HUES64 (cell line): ENCODE measurements at regions not wholly inside any gene's neighbourhood (a gene's known extent, or its start where the extent isn't known, plus 50 kb on each side); places are given as distances from the start of the nearest gene placed in this dataset.
A peak's percentile ranks its signal among the peaks of the same experiment; 100 is the strongest.
"Not testable (repeated sequence)": the region's sequence is repeated elsewhere in the genome, so short reads cannot be mapped to it uniquely, and the experiment has no call there.

Source experiments
- H3K27ac ChIP-seq: 2 replicates; pipeline ENCODE4 v1.7.0; 2013; ENCODE audit warnings: low read depth, low read length, inconsistent platforms
- H3K27me3 ChIP-seq: 2 replicates; pipeline ENCODE4 v1.6.1; 2013; ENCODE audit warnings: mild to moderate bottlenecking, low read length; ENCODE audit not compliant: insufficient read depth
- H3K36me3 ChIP-seq: 2 replicates; pipeline ENCODE4 v1.6.1; 2013; ENCODE audit warnings: mild to moderate bottlenecking, low read length; ENCODE audit not compliant: insufficient read depth
- H3K4me1 ChIP-seq: 2 replicates; pipeline ENCODE4 v1.6.1; 2013; ENCODE audit warnings: mild to moderate bottlenecking, low read length, moderate library complexity; ENCODE audit not compliant: insufficient read depth
- H3K4me3 ChIP-seq: 2 replicates; pipeline ENCODE4 v1.5.1; 2013; ENCODE audit warnings: mild to moderate bottlenecking, low read length, moderate library complexity
- H3K9ac ChIP-seq: 2 replicates; pipeline ENCODE4 v1.6.1; 2013; ENCODE audit warnings: mild to moderate bottlenecking, low read depth, low read length
- H3K9me3 ChIP-seq: 2 replicates; pipeline ENCODE4 v1.6.1; 2013; ENCODE audit warnings: low read depth, low read length; ENCODE audit not compliant: insufficient read depth
- WGBS: fragments of 150-250, 120-280 bp; methylation state at CpG from one replicate; pipeline ENCODE4 v1.1.7; 2013; ENCODE audit warnings: missing lambda C conversion rate; 5-methylcytosine and 5-hydroxymethylcytosine counted together

- H3K9me3 ChIP-seq: peaks cover 21% of the 10 kb centered on the region
These were observed 115.4 kb upstream of the GBE1 start for GRCh38 chr3:81876826-81877225.

DNA sequence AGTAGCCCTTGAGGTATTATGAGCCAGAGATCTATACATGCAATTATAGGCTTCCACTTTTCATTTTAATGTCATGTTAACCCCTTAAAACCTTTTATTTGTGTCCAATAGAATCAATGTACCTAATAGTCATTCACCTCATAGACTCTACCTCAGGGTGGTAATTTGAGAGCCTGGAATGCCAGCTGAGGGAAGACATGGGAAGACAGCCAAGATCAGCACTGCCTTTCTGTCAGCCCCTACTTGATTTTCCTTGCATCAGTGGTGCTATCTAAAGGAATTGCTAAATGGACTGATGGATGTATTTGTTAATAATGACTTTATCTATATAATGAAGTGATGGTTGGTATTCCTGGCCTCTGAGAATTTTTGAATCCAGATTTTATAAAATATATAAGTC is 113.3 kb upstream of the GBE1 start:
- Histone ChIP-seq H3K27me3 (no peaks in the 10 kb centered on the region), H3K36me3 (no peaks in the 10 kb centered on the region), H3K27ac (no peak overlapping the region), H3K9me3 (peaks cover 21% of the 10 kb centered on the region), H3K9ac (no peak overlapping the region), H3K4me3 (no peak overlapping the region), H3K4me1 (no peaks in the 10 kb centered on the region)

More at GRCh38 chr3:81876826-81877225, 115.4 kb upstream of the GBE1 start:
- Histone ChIP-seq H3K4me1 (no peaks in the 10 kb centered on the region), H3K27ac (no peak overlapping the region), H3K4me3 (no peak overlapping the region), H3K27me3 (no peaks in the 10 kb centered on the region), H3K9ac (no peak overlapping the region), H3K36me3 (no peaks in the 10 kb centered on the region)
- WGBS: 89% methylated on average over 1 of the region's 1 CpG

DNA sequence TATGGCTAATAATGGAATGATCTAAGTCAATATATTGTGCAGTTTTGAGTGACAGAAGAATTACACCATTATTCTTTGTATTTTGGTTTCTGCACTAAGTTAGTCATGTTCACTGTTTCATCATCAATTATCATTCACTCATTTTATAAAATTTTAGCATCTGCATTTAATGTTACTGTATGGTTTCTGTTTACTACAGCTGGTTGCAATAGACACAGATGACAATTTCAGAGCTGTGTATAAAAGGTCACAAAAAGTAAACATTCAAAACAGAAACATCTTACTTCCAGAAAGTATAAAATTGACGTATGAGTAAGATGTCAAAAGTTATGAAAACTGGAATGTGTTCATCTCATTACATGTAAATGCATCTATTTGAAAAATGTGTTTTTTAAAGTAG is 111.1 kb upstream of the GBE1 start:
- Histone ChIP-seq H3K9me3 (peaks cover 14% of the 10 kb centered on the region), H3K9ac (no peak overlapping the region), H3K36me3 (no peaks in the 10 kb centered on the region), H3K27ac (no peak overlapping the region), H3K4me1 (no peaks in the 10 kb centered on the region), H3K4me3 (no peak overlapping the region), H3K27me3 (no peaks in the 10 kb centered on the region)
- WGBS: no CpG with 5 or more reads among the region's 1 CpG

GRCh38 chr3:81871358-81872155 is 110.1 kb upstream of the GBE1 start:
- H3K4me3 ChIP-seq: no peak overlapping the region
- no peak overlapping the region for H3K9ac ChIP-seq
- H3K36me3 ChIP-seq: no peaks in the 10 kb centered on the region
- H3K27me3 ChIP-seq: no peaks in the 10 kb centered on the region
- no peak overlapping the region for H3K27ac ChIP-seq
- 100% methylated on average over 1 of the region's 3 CpGs for WGBS
- no peaks in the 10 kb centered on the region for H3K4me1 ChIP-seq
- H3K9me3 ChIP-seq: peaks cover 4% of the 10 kb centered on the region; the same call in 1 of the 2 replicates

- Histone ChIP-seq H3K36me3 (no peaks in the 10 kb centered on the region), H3K4me1 (peaks cover 4% of the 10 kb centered on the region), H3K9me3 (no peaks in the 10 kb centered on the region), H3K4me3 (no peak overlapping the region), H3K27ac (no peak overlapping the region), H3K27me3 (no peaks in the 10 kb centered on the region), H3K9ac (no peak overlapping the region)
- 100% methylated on average over 1 of the region's 1 CpG for WGBS
These were observed 107.9 kb upstream of the GBE1 start for GRCh38 chr3:81869382-81869781.

DNA sequence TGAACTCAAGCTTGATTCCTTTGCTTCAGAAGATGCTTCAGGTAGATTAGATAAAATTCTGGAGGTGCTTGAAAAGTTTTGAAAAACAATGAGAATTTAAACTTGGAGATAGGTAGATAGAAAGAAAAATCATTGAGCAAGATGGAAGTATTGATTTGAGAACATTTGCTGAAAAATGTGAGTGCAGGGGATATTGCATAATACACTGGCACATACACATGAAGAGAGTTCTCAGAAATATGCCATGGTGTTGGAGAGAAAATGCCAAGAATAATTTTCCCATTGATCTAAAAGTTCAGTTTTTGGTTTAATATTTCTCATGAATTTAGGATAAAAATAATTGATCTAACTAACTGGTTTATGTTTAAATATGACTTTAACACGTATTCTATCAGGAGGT is 107.2 kb upstream of the GBE1 start:
- no peaks in the 10 kb centered on the region for H3K36me3 ChIP-seq
- H3K4me1 ChIP-seq: peaks cover 11% of the 10 kb centered on the region
- H3K9ac ChIP-seq: no peak overlapping the region
- no peaks in the 10 kb centered on the region for H3K27me3 ChIP-seq
- no peak overlapping the region for H3K27ac ChIP-seq
- no peak overlapping the region for H3K4me3 ChIP-seq
- H3K9me3 ChIP-seq: no peaks in the 10 kb centered on the region
- WGBS: no CpG with 5 or more reads among the region's 1 CpG

DNA sequence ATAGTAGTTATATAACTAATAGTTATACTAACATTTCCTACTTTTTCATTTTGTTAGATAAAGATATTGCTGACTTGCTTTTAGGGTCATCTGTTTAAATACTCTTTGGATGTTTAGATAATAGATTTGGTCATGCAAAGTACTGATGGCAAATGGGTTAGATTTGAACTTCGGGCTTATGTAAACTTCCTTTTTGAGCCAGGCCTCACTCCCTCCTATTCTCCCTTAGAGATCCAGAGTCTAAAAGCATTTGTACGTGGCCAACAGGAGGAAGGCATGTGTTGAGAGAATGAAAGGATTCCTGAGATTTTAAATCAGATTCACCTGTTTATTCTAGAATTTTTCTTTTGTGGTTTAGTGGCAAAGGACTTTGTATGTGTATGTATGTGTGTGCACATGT is 106.4 kb upstream of the GBE1 start:
- 86% methylated on average over 2 of the region's 2 CpGs for WGBS

DNA sequence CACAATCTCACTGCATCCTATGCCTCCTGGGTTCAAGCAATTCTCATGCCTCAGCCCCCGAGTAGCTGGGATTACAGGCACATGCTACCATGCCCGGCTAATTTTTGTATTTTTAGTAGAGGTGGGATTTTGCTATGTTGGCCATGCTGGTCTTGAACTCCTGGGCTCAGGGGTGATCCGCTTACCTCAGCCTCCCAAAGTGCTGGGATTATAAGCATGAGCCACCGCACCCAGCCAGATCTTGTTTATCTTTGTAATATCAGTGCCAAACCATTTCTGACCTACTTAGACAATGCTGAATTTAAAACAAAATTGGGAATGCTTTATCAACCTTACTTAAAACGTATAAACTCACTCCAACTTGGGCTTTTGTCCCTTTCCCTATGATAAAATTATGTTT is 103.7 kb upstream of the GBE1 start:
- H3K27me3 ChIP-seq, H3K4me3 ChIP-seq, H3K36me3 ChIP-seq, H3K9me3 ChIP-seq, H3K27ac ChIP-seq, H3K9ac ChIP-seq: not testable (repeated sequence)
- 96% methylated on average over 5 of the region's 5 CpGs for WGBS
- H3K4me1 ChIP-seq: peaks cover 13% of the 10 kb centered on the region

More for the DNA sequence above, 106.4 kb upstream of the GBE1 start:
- no peaks in the 10 kb centered on the region for H3K9me3 ChIP-seq
- peaks cover 13% of the 10 kb centered on the region for H3K4me1 ChIP-seq
- no peak overlapping the region for H3K27ac ChIP-seq
- H3K4me3 ChIP-seq: no peak overlapping the region
- H3K36me3 ChIP-seq: no peaks in the 10 kb centered on the region
- H3K27me3 ChIP-seq: no peaks in the 10 kb centered on the region
- no peak overlapping the region for H3K9ac ChIP-seq

DNA sequence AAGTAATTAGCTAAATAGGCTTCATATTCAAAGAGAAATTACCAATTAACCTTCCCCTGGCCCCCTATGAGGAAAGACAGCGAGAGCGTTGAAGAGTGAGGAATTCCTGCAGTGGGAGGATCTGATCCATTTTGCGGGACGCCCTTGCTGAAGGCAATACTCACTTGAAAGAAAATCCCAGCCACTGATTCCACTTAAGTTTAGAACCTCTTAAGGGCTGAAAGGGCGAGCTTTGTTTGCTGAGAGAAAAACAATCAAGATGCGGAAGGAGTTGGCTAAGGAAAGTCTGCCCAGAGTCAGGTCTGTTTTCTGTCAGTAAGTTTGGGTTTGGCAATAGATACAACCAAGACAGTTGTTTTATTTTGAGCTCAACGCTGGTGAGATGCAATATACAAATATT is 102.8 kb upstream of the GBE1 start:
- no peak overlapping the region for H3K4me3 ChIP-seq
- WGBS: 31% methylated on average over 7 of the region's 7 CpGs

DNA sequence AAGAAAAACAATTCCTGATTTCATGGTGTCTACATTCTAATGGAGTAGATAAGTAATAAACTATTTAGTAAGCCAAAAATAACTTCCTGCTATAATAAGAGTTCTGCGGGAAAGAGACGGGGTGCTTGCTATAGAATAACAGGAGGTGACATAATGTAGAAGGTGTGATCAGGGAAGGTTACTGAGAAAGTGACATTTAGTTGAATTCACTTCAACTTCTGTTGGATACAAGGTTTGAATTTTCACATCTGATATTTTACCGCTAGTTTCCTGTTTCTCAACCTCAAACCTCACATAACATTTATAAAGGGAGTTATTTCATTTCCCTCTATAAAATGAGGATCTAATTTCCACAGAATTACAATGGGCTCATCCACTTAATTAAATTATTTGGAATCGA is 102.3 kb upstream of the GBE1 start:
- H3K9me3 ChIP-seq: no peaks in the 10 kb centered on the region
- no peak overlapping the region for H3K27ac ChIP-seq
- no peak overlapping the region for H3K4me3 ChIP-seq
- no peaks in the 10 kb centered on the region for H3K36me3 ChIP-seq
- no peak overlapping the region for H3K9ac ChIP-seq
- WGBS: 98% methylated on average over 2 of the region's 4 CpGs
- no peaks in the 10 kb centered on the region for H3K27me3 ChIP-seq
- H3K4me1 ChIP-seq: peaks cover 13% of the 10 kb centered on the region

More for the DNA sequence above, 102.8 kb upstream of the GBE1 start:
- H3K27ac ChIP-seq: peak overlapping the region; percentile 24; the same call in 1 of the 2 replicates
- H3K36me3 ChIP-seq: no peaks in the 10 kb centered on the region
- no peaks in the 10 kb centered on the region for H3K9me3 ChIP-seq
- H3K4me1 ChIP-seq: peaks cover 13% of the 10 kb centered on the region
- H3K27me3 ChIP-seq: no peaks in the 10 kb centered on the region
- no peak overlapping the region for H3K9ac ChIP-seq

GRCh38 chr3:81861593-81861992 is 100.1 kb upstream of the GBE1 start:
- Histone ChIP-seq H3K4me1 (peaks cover 13% of the 10 kb centered on the region), H3K9me3 (no peaks in the 10 kb centered on the region), H3K27me3 (no peaks in the 10 kb centered on the region), H3K27ac (no peak overlapping the region), H3K4me3 (no peak overlapping the region), H3K36me3 (no peaks in the 10 kb centered on the region), H3K9ac (no peak overlapping the region)
- 96% methylated on average over 1 of the region's 1 CpG for WGBS

DNA sequence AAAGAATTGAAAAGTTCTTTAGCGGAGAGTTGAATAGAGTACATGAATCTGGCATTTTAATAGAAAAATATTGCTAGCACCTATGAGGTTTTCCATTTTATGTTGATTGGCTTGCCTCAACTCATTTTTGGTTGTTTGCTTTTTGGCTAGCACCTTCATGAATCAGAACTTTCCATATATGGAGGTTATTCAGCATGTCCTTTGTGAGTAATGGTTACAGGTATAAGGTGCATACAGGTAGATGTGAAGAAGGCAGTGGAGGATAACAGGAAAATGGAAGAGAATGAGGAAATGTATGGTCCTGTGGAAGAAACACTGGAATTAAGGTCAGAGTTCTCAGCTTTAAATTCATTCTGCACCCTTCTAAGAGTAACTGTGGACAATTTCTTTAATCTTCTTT is 98.1 kb upstream of the GBE1 start:
- Histone ChIP-seq H3K4me1 (peaks cover 10% of the 10 kb centered on the region), H3K36me3 (no peaks in the 10 kb centered on the region), H3K27me3 (no peaks in the 10 kb centered on the region), H3K9ac (no peak overlapping the region), H3K9me3 (no peaks in the 10 kb centered on the region), H3K4me3 (no peak overlapping the region), H3K27ac (no peak overlapping the region)
- WGBS: 97% methylated on average over 1 of the region's 1 CpG
